GM23338 (cell line): ENCODE measurements at regions not wholly inside any gene's neighbourhood (a gene's known extent, or its start where the extent isn't known, plus 50 kb on each side); places are given as distances from the start of the nearest gene placed in this dataset.

Experiments used
- EZH2 ChIP-seq: fragments of 200-600 bp; sonication (generic); IDR thresholded peaks from one replicate; pipeline ENCODE4 v1.8.0; 2017; ENCODE audit warnings: antibody characterized with exemption, mild to moderate bottlenecking, low read depth; ENCODE audit not compliant: unreplicated experiment
- POLR2AphosphoS5 ChIP-seq: IDR thresholded peaks from 2 replicates; pipeline ENCODE4 v1.6.1; 2016; ENCODE audit warnings: antibody characterized with exemption, low read depth
- ZNF114 ChIP-seq: fragments of 250-450 bp; sonication (Bioruptor Pico); IDR thresholded peaks from 2 replicates; pipeline ENCODE4 v1.5.0; 2020; ENCODE audit warnings: mild to moderate bottlenecking, moderate library complexity
- TF ChIP-seq, protein P1 (sequence below), 2 experiments: fragments of 200-600 bp in 1 of 2; sonication (generic) in 1 of 2; conservative IDR thresholded peaks; 2 replicates each; pipeline versions ENCODE4 v1.5.1 to v1.6.1; 2016 to 2017; ENCODE audit warnings: antibody characterized with exemption in 2 of 2, low read depth in 2 of 2, mild to moderate bottlenecking in 2 of 2, moderate library complexity in 1 of 2

- TF ChIP-seq, protein P1, sequence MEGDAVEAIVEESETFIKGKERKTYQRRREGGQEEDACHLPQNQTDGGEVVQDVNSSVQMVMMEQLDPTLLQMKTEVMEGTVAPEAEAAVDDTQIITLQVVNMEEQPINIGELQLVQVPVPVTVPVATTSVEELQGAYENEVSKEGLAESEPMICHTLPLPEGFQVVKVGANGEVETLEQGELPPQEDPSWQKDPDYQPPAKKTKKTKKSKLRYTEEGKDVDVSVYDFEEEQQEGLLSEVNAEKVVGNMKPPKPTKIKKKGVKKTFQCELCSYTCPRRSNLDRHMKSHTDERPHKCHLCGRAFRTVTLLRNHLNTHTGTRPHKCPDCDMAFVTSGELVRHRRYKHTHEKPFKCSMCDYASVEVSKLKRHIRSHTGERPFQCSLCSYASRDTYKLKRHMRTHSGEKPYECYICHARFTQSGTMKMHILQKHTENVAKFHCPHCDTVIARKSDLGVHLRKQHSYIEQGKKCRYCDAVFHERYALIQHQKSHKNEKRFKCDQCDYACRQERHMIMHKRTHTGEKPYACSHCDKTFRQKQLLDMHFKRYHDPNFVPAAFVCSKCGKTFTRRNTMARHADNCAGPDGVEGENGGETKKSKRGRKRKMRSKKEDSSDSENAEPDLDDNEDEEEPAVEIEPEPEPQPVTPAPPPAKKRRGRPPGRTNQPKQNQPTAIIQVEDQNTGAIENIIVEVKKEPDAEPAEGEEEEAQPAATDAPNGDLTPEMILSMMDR (conservative IDR thresholded peaks at IDR 0.05; ENCODE audit: low read depth in 2 of 2), result no peak
- TF ChIP-seq EZH2, result no peak
- no peak for TF ChIP-seq ZNF114 (CRISPR knock-in tag)
- no peak for TF ChIP-seq POLR2AphosphoS5
Measured at GRCh38 chr14:27958757-27959156, 807.8 kb upstream of the FOXG1 start.
